Activated CD8-positive, alpha-beta memory T cell treated with anti-CD3 and anti-CD28 coated beads, Interleukin-2, amount 50 U/mL, for 48 hours (primary cell): ENCODE measurements at regions not wholly inside any gene's neighbourhood (a gene's known extent, or its start where the extent isn't known, plus 50 kb on each side); places are given as distances from the start of the nearest gene placed in this dataset.
"Not testable (repeated sequence)": the region's sequence is repeated elsewhere in the genome, so short reads cannot be mapped to it uniquely, and the experiment has no call there.

ENCODE experiments used
- DNase-seq: peaks from one replicate; pipeline ENCODE4 v3.0.0-alpha.2; 2020

GRCh38 chr1:165147799-165148198 is 208.7 kb downstream of the LMX1A start:
- DNase-seq: no peak

DNA sequence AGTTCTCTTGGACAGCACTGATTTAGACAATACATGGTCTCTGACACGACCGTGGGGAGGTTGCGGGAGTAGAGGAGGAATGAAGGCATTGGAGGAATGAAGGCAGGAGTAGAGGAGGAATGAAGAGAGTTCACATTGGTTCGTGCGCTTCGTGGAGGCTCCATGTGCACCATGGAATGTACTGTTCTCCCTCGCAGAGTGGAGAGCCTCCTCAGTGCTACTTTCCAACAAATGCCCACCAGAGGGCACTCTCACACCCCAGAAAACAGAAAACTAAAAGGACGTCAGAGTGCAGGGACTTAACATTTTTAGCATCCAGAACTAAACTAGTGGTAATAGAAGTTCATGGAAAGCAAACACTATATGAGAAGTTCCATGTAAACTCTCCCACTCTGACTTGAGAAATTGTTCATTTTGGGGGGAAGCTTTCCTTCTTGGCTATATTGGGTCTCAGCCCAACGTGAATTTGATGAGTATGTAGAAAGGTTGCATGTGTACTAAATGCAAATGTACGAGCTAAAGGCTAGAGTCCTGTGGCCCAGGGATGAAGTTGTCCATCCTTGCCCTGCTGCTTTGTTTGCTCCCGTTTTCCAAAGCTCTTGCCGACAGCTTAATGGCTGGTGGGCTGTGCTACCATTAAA is 211.6 kb downstream of the LMX1A start:
- DNase-seq: peak; percentile 59

DNA sequence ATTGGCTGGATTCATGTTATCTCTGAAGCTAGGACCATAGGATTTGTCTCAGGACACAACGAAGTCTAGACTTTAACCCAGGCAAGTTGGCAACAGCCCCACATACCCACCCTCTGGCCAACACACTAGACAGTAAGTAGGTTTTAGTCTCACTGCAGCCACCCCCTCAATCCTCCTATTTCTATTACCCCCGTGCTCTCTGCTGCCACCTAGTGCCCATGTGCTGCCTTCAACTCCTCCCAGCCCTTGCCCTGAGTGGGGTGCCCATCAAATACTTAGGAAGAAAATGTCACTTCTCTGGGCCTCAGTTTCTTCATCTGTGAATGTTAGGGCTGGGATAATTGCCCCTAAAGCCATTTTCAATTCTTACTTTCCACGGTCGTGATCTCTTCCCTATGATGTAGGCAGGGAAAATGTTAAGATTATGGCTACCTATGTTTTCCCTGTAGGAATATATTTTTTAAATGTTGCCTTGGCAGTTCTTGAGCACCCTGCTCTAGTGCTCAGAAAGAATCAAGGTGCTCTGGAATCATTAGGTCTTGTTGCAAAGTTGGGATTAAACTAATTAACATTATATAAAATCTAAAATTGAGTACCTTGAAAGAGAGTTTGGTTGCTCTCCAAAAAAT is 213.0 kb downstream of the LMX1A start:
- peak; percentile 74 for DNase-seq

- DNase-seq: no peak
These were observed 217.6 kb downstream of the LMX1A start for GRCh38 chr1:165138960-165139359.

- no peak for DNase-seq
These were observed 218.8 kb downstream of the LMX1A start for GRCh38 chr1:165137551-165138316.

- no peak for DNase-seq
These were observed 222.1 kb downstream of the LMX1A start for GRCh38 chr1:165134431-165134830.

GRCh38 chr1:165129568-165130164 is 226.8 kb downstream of the LMX1A start:
- peak; percentile 61 for DNase-seq

GRCh38 chr1:165124772-165125171 is 231.7 kb downstream of the LMX1A start:
- DNase-seq: no peak

- DNase-seq: no peak
These were observed 237.4 kb downstream of the LMX1A start for GRCh38 chr1:165119086-165119485.

GRCh38 chr1:165117482-165117881 is 239.0 kb downstream of the LMX1A start:
- no peak for DNase-seq

- DNase-seq: no peak
These were observed 239.8 kb downstream of the LMX1A start for GRCh38 chr1:165116732-165117131.

- no peak for DNase-seq
These were observed 240.3 kb downstream of the LMX1A start for GRCh38 chr1:165116171-165116570.

DNA sequence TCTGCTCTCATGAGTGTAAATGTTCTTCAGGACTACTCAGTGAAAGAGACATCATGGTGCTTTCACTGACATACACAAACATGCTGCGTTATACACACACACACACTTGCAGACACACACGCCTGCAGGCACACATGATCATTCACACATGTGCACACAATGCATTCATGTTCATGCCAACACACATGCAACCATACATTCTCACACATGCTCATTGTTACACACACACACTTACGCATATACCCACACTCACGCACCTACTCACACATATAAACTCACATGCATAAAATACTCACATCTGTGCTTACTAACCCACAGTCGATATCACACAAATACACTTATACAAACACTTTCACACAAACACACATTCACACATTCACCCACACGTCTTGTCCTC is 241.6 kb downstream of the LMX1A start:
- no peak for DNase-seq

DNA sequence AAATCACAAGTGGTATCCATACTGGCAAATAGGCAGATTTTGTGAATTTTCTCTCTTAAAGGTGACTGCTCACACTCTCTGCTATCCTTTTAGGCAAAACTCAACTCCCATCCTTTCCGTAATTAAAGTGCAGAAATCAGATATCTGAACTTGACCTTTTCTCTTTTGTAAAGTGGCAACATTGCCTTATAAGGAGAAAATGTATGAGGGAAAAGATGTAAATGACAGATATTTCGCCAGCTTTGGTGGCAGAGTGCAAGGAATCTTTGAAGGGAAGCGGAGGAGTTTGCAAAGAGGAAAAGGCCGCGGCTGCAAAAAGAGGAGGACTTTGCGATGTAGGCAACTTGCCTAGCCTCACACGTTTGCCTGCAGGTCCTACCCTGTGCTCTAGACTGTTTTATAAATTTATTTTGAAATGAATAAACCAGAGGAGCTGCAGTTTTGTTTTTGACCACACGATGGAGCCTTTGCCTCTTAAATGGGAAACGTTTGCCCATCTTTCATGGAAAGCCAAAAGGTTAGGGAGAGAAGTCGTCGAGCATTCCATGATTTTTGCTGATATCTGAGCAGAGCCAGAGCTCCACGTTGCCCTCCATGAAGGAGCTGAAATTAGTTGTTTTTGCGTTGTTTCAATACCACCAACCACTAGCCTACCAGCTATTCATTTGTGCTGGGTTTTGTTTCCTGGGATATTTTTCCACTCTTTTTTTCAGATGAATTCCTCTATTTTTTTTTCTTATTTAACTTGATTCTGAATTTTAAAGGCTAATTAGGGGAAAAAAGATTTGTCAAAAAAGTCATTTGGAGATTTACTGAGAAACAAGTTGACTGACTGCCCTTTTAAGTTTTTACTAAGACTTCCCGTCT is 242.3 kb downstream of the LMX1A start:
- DNase-seq: peak; percentile 50

DNA sequence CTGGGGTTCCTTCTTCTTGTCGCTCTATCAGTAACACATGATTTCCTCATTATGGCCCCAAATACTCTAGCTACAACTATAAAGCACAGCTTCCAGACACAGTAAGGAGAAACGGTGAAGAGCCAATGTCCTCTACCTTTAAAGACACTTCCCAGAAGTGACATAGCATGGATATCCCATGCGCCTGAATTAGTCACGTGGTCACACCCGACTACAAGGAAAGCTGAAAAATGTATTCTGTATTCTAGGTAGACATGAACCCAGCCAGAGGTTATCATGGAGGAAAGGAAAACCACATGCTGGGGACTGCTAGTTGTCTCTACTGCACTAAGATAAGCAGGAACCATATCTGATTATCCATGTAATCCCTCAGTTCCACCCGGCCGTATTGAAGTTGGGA is 244.3 kb downstream of the LMX1A start:
- DNase-seq: no peak

DNA sequence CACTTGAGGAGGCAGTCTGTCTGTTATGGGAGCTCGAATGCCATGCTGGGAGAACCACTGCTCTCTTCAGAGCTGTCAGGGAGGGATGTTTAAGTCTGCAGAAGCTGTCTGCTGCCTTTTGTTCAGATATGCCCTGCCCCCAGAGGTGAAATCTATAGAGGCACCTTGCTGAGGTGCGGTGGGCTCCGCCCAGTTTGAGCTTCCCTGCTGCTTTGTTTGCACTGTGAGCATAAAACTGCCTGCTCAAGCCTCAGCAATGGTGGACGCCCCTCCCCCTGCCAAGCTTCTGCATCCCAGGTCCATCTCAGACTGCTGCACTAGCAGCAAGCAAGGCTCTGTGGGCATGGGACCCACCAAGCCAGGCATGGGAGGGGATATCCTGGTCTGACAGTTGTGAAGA is 247.5 kb downstream of the LMX1A start:
- no peak for DNase-seq

- not testable (repeated sequence) for DNase-seq
These were observed 263.9 kb downstream of the LMX1A start for GRCh38 chr1:165092542-165093162.

GRCh38 chr1:165080253-165080896 is 276.1 kb downstream of the LMX1A start:
- no peak for DNase-seq

DNA sequence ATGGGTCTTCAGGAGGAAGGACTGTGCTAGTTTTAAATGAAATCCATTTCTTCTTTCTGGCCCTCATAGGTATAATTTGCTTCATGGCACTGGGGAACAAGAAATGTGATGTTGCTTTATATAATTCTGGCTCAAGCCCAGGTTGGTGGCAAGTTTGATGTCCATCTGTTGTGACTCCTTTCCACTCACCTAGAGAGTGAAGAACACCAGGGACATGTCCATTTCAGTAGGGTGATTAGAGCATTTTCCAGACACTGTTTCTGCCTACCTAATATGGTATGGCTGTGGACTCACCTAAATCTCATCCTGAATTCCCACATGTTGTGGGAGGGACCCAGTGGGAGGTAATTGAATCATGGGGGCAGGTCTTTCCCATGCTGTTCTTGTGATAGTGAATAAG is 278.1 kb downstream of the LMX1A start:
- no peak for DNase-seq

GRCh38 chr1:165075725-165076370 is 280.7 kb downstream of the LMX1A start:
- no peak for DNase-seq
